Fibroblast of skin of back (primary cell): ENCODE measurements at regions not wholly inside any gene's neighbourhood (a gene's known extent, or its start where the extent isn't known, plus 50 kb on each side); places are given as distances from the start of the nearest gene placed in this dataset.

Experiments used
- DNase-seq: peaks from one replicate; pipeline ENCODE4 v3.0.0-alpha.2; 2013

DNA sequence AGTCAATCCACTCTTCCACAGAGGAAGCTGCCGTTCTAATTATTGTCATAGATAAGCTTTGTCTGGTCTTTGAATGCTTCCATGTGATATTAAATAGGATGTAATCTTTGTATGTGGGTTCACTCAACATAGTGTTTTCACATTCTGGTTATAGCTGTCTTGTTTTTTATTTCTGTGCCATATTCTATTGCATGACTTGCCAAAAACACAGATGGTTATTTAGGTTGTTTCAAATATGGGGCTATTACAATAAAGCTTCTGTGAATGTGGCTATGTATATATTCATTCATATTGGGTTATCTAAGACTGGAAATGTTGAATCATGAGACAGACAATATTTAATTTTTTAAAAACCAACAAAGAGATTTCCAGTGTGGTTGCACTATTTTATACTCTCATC is 1109.3 kb upstream of the LRRTM3 start:
- DNase-seq, result no peak

DNA sequence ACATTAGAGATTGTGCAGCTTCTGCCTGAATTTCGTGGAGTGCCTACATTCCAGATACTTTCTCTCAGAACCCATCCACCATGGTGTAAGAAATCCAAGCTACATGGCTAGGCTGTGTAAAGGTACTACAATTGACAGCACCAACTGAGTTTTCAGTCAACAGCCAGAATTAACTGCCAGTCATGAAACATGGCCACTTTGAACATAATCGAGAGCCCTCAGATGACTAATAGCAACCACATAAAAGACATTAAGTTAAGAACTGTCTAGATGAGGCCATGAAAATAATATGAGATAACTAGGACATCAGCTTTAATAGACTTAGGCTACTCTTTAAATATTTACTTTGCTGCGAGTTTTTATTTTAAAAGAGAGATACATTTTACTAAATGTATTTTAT is 1106.8 kb upstream of the LRRTM3 start:
- no peak for DNase-seq

DNA sequence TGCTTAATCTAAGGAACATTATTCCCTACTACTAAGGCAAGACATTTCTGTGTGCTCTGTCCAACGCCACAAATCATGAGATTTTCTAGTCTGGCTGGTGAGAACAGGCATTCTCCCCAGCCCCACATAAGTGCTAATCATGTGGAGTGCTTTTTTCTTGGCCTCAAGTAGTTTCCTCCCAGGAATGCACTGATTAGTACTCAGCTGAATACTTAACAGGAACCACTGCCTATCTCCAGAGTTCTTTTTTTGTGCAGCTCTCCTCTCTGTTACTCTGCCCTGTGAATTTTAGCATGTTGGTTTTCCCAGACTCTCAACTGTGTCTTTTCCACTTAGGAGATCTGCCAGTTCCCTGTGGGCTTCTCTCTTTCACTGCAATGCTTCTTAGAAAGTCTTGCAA is 1098.5 kb upstream of the LRRTM3 start:
- DNase-seq, result no peak

GRCh38 chr10:65838811-65839210 is 1087.0 kb upstream of the LRRTM3 start:
- no peak for DNase-seq

GRCh38 chr10:65843203-65843602 is 1082.6 kb upstream of the LRRTM3 start:
- DNase-seq, result no peak

DNA sequence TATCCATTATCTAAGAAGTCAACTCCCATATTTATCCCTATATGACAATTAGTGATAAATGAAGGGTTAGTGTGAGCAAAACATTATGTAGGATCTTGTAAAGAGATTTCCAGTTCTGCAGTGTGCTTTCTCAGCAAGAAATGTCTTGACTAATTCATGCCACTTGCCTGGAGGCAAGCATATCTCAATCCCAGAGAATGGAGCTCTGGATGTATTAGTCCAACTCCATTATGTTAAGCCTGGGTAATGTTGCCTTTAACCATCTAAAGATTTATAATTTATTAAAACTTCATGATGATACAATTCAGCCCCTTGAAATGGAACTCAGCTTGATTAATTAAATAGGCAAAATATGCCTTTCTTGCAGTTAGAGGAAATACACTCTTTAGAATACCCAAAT is 1079.9 kb upstream of the LRRTM3 start:
- DNase-seq, result no peak

- DNase-seq, result no peak
Measured at GRCh38 chr10:65846541-65846940, 1079.3 kb upstream of the LRRTM3 start.

GRCh38 chr10:65846949-65847348 is 1078.9 kb upstream of the LRRTM3 start:
- no peak for DNase-seq

DNA sequence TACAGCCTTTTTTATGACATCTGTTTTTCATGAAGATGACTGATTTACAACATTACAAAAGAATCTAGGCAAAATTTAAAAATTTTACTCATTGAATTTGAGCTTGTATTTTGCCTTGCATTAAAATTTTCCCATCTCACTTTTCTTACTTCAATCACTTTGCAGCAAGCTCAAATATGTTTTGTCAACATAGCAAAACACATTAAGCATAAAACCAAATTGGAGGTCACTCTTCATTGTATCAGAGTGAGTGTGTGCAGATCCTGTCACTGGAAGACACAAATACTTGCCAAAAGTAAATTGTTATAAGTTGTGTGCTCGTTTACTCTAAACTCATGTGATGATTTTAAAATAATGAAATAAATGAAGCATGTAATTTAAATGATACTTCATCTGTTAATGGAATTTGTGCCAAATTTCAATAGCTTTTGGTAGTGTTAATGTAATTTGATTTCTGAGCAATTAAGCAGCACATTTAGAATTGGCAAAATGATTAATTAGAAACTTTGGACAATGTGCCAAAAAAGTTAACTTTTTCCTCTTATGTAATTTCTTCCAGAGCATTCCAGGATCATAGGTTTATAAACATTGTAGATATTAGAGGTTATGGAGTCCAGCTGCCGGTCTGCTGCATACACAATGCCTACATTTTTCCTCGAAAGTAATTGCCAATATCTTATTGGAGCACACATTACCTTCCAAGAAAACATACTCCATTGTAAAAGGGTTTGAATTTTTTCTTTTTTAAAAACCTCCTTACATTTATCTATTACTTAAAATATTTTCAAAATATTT is 1078.2 kb upstream of the LRRTM3 start:
- DNase-seq, result no peak

- DNase-seq, result no peak
Measured at GRCh38 chr10:65858841-65859240, 1067.0 kb upstream of the LRRTM3 start.

GRCh38 chr10:65861249-65861648 is 1064.6 kb upstream of the LRRTM3 start:
- DNase-seq, result peak; percentile 19
